ENCODE measurements at regions not wholly inside any gene's neighbourhood (a gene's known extent, or its start where the extent isn't known, plus 50 kb on each side); places are given as distances from the start of the nearest gene placed in this dataset.

GRCh38 chr4:159747983-159748382 lies 645.1 kb downstream of the RAPGEF2 start:
- TF ChIP-seq CTCF (IDR thresholded peaks at IDR 0.05; ENCODE audit: borderline replicate concordance), result no peak
- intact Hi-C loops (cut with micrococcal nuclease), result no loop called here

GRCh38 chr4:159748834-159749444 lies 646.1 kb downstream of the RAPGEF2 start:
- Histone ChIP-seq H3K36me3 (no peaks in the 10 kb centered on the region), H3K27me3 (ENCODE audit: low read depth) (no peaks in the 10 kb centered on the region), H3K27ac (replicated peaks) (no peak overlapping the region), H3K4me1 (no peaks in the 10 kb centered on the region), H3K4me3 (no peak overlapping the region), H3K9me3 (replicated peaks) (peaks cover 43% of the 10 kb centered on the region)
- DNase-seq, result no peak
- intact Hi-C loops (cut with micrococcal nuclease), result no loop called here
- TF ChIP-seq CTCF (IDR thresholded peaks at IDR 0.05; ENCODE audit: borderline replicate concordance), result no peak

More at GRCh38 chr4:159747983-159748382, 645.1 kb downstream of the RAPGEF2 start:
- no peak for DNase-seq
- Histone ChIP-seq H3K27ac (replicated peaks) (no peak overlapping the region), H3K4me1 (no peaks in the 10 kb centered on the region), H3K9me3 (replicated peaks) (peaks cover 43% of the 10 kb centered on the region), H3K27me3 (ENCODE audit: low read depth) (no peaks in the 10 kb centered on the region), H3K36me3 (no peaks in the 10 kb centered on the region), H3K4me3 (no peak overlapping the region)

DNA sequence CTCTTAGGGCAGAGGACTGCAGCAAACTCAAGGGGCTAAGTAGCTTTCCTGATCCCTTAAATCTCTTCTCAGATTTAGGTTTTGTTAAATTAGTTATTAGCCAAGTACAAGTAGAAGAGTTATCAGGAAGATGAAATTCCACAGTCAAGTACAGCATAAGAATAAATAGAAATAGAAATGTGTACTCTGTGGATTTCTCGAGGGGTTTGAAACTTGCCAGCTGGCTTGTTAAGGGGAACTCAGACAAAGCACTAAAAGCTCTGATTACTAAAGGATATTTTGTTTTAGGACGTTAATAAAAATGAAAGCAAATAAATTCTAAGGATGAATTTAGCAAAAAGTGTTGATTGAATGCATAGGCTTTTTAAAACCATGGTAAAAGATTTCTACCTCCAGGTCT lies 654.6 kb downstream of the RAPGEF2 start:
- no peaks in the 10 kb centered on the region for H3K36me3 ChIP-seq
- no peaks in the 10 kb centered on the region for H3K4me1 ChIP-seq
- H3K9me3 ChIP-seq (replicated peaks), result peaks cover 17% of the 10 kb centered on the region
- no peak for DNase-seq
- H3K27ac ChIP-seq (replicated peaks), result no peak overlapping the region
- no peaks in the 10 kb centered on the region for H3K27me3 ChIP-seq (ENCODE audit: low read depth)
- TF ChIP-seq CTCF (IDR thresholded peaks at IDR 0.05; ENCODE audit: borderline replicate concordance), result no peak
- H3K4me3 ChIP-seq, result no peak overlapping the region
- intact Hi-C loops (cut with micrococcal nuclease), result no loop called here

DNA sequence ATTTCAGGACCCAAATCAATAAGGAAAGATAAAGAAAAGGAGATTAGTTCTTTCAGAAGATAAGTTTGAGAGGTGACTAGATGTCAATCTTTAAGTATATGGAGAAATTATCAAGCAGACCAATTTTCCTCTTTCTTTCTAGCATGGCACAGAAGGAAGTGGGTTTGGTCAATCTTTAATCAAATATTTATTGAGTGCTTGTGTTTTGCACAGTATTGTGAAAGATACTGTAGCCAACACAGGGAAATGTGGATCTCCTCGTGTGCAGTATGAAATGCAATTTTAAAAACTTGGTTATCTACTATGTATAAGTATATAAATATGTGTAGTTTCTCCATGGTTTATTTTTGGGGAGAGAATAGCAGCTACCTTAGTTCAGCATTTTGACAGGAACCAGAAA lies 655.2 kb downstream of the RAPGEF2 start:
- Histone ChIP-seq H3K27me3 (ENCODE audit: low read depth) (no peaks in the 10 kb centered on the region), H3K27ac (replicated peaks) (no peak overlapping the region), H3K9me3 (replicated peaks) (peaks cover 21% of the 10 kb centered on the region), H3K4me1 (no peaks in the 10 kb centered on the region), H3K4me3 (no peak overlapping the region), H3K36me3 (no peaks in the 10 kb centered on the region)
- no peak for TF ChIP-seq CTCF (IDR thresholded peaks at IDR 0.05; ENCODE audit: borderline replicate concordance)
- no peak for DNase-seq
- intact Hi-C loops (cut with micrococcal nuclease), result no loop called here

DNA sequence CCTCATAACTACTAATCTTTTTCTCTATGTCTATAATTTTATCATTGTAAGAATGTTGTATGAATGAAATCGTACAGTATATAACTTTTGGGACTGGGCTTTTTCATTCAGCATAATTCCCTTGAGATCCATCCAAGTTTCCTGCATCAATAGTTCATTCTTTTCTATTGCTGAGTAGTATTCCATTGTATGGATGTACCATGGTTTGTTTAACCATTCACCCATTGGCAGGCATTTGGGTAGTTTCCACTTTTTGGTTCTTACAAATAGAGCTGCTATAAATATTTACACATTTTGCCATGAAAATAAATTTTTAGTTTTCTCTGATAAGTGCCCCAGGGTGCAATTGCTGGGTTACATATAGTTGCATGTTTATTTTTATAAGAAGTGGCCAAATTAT lies 659.8 kb downstream of the RAPGEF2 start:
- Histone ChIP-seq H3K27ac (replicated peaks) (no peak overlapping the region), H3K9me3 (replicated peaks) (peaks cover 8% of the 10 kb centered on the region), H3K4me1 (no peaks in the 10 kb centered on the region), H3K4me3 (no peak overlapping the region), H3K27me3 (ENCODE audit: low read depth) (no peaks in the 10 kb centered on the region), H3K36me3 (no peaks in the 10 kb centered on the region)
- DNase-seq, result no peak
- intact Hi-C loops (cut with micrococcal nuclease), result no loop called here
- TF ChIP-seq CTCF (IDR thresholded peaks at IDR 0.05; ENCODE audit: borderline replicate concordance), result no peak
